ENCODE measurements at regions not wholly inside any gene's neighbourhood (a gene's known extent, or its start where the extent isn't known, plus 50 kb on each side); places are given as distances from the start of the nearest gene placed in this dataset.

DNA sequence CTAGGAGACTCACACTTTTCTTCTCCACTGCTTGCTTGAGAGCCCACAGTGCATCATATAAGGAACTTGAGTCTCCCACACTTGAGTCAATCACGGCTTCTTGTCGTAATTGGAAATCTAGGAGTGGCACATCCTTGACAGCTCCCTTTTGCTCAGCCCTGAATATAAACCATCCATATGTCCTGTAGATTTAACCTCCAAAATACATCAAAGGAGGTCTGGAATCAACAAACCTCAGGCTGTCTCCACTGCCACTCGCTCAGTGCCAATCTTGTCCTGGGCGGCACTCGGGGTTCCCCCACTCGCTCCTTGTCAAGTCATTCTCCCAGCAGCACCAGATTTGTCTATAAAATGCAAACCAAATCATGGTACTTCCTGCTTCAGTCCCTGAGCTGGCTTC lies 84.4 kb upstream of the UQCRFS1 start:
- no peak overlapping the region for H3K27ac ChIP-seq
- DNase-seq (ENCODE audit: low spot score): no peak
- H3K4me3 ChIP-seq: no peak overlapping the region
- TF ChIP-seq CTCF (IDR thresholded peaks at IDR 0.05): no peak

DNA sequence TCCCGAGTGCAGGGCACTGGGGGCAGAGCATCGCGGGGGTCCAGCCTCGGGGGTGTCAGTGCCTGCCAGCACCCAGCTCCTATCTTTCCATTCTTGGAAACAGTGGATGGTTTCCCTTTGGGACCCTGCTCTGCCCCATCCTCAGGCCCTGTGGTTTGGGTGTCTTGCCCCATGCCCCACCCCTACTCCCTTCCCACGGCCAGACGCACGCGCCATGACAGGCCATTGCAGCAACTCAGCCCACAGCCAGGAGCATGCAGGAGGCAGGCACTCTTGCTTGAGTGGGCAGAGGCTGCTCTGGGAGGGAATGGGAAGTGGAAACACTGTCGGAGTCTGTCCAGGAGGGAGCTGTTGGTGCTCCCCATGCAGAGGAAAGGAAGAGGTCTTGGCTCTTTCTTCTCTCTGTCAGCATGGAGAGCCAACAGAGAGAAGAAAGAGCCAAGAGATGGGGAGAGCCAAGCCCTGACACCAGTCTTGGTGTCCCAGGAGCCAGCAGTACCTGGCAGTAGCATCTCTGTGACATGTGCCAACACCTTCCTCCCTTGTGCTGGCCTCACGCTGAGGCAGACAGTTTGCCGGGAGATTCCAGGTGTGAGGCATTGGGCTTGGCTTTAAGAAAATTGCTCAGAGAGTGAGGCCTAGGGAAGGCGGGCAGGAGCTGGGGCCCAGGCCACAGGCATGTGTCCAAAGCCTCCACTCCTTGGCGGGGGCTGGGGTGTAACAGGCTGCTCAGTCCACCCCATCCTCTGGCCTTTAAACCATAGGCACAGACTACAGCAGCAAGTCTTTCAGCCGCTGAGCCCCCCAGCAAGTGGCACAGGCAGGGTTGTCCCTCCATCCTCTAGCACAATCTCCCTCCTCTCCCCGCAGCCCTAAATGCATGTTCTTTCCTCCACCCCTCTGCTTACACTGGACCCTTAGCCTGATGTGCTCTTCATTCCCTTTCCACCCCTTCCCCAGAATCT lies 86.7 kb upstream of the UQCRFS1 start:
- Histone ChIP-seq H3K4me3 (no peak overlapping the region), H3K27ac (no peak overlapping the region)
- DNase-seq (ENCODE audit: low spot score): no peak
- no peak for TF ChIP-seq CTCF (IDR thresholded peaks at IDR 0.05)

GRCh38 chr19:29302002-29302928 lies 89.3 kb upstream of the UQCRFS1 start:
- TF ChIP-seq CTCF (IDR thresholded peaks at IDR 0.05): no peak
- DNase-seq (ENCODE audit: low spot score): no peak
- Histone ChIP-seq H3K27ac (no peak overlapping the region), H3K4me3 (no peak overlapping the region)

GRCh38 chr19:29303069-29303718 lies 90.2 kb upstream of the UQCRFS1 start:
- no peak for DNase-seq (ENCODE audit: low spot score)
- TF ChIP-seq CTCF (IDR thresholded peaks at IDR 0.05): no peak
- Histone ChIP-seq H3K4me3 (no peak overlapping the region), H3K27ac (no peak overlapping the region)

DNA sequence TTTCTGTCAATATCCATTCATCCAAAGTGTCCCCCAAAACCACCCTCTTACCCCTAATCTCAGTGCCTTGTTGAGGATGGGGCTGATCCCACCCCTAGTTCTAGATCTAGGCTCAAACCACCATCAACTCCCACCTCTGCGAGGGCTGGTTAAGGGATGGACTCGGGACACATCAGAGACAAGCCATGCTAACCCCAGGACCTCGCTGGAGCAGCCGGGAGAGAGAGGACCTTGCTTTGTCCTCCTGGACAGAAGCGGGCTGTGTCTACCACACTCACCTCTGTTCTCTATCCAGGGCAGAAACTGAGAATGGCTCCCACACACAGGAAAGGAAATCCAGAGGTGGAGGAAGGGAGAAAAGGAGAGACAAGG lies 90.8 kb upstream of the UQCRFS1 start:
- no peak for DNase-seq (ENCODE audit: low spot score)
- no peak for TF ChIP-seq CTCF (IDR thresholded peaks at IDR 0.05)

DNA sequence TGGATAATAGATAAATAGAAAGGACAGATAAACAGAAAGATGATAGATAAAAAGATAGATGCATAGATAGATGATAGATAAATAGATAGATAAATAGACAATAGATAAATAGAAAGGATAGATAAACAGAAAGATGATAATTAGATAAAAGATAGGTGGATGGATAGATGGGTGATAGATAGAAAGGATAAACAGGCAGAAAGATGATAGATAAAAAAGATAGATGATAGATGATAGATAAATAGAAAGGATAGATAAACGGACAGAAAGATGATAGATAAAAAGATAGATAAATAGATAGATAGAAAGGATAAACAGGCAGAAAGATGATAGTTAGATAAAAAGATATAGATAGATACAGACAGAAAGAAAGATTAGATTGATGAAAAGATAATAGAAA lies 92.3 kb upstream of the UQCRFS1 start:
- no peak overlapping the region for H3K27ac ChIP-seq
- DNase-seq (ENCODE audit: low spot score): no peak
- TF ChIP-seq CTCF (IDR thresholded peaks at IDR 0.05): no peak

More for the DNA sequence above, 90.8 kb upstream of the UQCRFS1 start:
- no peak overlapping the region for H3K4me3 ChIP-seq
- no peak overlapping the region for H3K27ac ChIP-seq

More for the DNA sequence above, 92.3 kb upstream of the UQCRFS1 start:
- no peak overlapping the region for H3K4me3 ChIP-seq
